Lung microvascular endothelial cell (primary cell): ENCODE measurements at regions not wholly inside any gene's neighbourhood (a gene's known extent, or its start where the extent isn't known, plus 50 kb on each side); places are given as distances from the start of the nearest gene placed in this dataset.

ENCODE experiments used
- DNase-seq, 2 donors: peaks; one replicate each; pipeline versions ENCODE4 v3.0.0 to v3.0.0-alpha.2; 2010; ENCODE audit warnings: low read depth in 2 of 2

DNA sequence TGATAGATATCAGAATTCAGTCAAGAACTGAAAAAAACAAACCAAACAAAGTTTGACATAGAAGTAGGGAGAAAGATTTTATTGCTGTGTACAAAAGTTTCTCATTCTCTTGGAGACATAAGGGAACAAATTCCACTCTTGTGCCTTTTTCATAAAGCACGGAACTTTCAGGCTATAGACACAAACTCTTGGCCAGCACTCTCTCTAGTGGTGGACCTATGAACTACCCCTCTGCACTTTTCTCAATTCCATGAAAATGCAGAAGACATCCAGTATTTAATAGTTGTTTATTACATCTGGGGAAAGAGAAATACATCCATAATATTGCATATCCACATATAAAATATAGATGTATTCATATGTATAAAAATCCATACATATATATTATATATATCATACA lies 291.6 kb upstream of the HS3ST1 start:
- DNase-seq, result peak; percentile 72 to 80

- DNase-seq, result peak in 1 of 2 donors; percentile 50
Measured at GRCh38 chr4:11719879-11720278, 291.2 kb upstream of the HS3ST1 start.

GRCh38 chr4:11715753-11716521 lies 287.2 kb upstream of the HS3ST1 start:
- no peak for DNase-seq

- DNase-seq, result no peak
Measured at GRCh38 chr4:11710453-11711093, 281.9 kb upstream of the HS3ST1 start.

- peak; percentile 7 to 16 for DNase-seq
Measured at GRCh38 chr4:11704186-11704830, 275.6 kb upstream of the HS3ST1 start.

GRCh38 chr4:11702886-11703557 lies 274.3 kb upstream of the HS3ST1 start:
- no peak for DNase-seq

DNA sequence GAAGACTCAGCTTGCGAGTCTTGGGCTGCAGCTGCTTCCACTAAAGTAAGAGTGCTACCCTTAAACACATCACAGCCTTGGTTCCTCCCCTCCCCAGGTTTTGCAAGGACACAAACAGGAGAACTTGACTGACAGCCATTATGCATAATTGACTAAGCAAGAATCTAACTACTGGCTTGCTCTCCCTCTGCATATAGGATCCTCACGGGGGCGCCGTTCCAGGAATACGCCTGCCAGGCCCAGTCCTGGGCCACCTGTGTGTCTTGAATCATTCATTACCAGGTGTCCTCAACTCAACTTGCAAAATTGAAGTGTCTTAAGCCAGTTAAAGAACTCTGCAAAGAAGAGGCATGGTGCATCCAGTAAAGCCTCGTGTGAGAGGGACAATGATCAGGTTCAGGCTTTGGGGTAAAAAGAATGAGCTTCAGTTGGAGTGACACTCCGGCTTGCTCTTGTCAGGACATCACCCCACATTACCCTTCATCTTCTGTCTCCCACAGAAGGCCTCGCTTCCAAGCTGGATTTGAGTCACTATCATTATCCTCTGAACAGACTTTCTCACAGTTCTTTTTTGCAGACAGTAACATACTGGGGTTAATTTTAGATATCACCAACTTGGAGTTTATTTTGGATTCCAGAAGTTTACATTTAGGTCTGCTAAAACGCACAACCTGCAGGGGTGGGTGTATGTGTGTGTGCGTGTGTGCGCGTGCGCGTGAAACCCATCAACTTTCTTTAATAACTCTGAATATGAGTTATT lies 273.5 kb upstream of the HS3ST1 start:
- DNase-seq, result no peak

- peak in 1 of 2 donors; percentile 47 for DNase-seq
Measured at GRCh38 chr4:11700751-11701226, 272.1 kb upstream of the HS3ST1 start.

DNA sequence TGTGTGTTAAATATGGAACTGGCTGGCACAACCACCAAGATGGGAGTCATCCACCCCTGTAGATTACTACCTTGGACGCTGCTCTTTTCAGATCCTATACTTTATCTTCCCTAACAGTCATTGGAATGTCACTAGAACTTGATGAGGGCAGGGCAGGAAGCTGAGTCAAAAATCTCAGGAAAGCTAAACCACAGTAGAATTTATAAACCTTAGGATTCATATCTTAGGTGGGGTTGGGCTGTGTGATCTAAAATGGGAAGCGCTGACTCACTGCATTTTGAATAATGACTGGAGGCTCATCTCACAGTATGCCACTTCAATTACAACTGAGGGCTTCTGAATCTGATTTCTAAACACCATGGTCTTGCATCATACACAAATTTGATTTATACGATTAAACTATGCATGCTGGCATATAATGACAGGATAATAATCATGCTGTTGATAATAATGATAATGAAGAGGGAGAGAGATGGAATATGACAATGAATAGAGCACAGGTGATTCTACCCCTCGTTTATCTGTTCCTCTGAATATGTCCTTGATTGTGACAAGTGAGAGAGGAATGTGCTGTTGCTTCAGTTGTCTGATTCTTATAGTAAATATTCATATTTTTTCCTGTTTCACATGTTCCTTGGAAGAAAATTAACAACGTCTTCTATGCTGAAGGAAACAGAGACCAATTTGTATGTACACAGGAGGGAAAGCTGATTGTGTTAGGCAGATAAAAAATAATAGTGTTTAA lies 270.3 kb upstream of the HS3ST1 start:
- peak; percentile 25 to 89 for DNase-seq

DNA sequence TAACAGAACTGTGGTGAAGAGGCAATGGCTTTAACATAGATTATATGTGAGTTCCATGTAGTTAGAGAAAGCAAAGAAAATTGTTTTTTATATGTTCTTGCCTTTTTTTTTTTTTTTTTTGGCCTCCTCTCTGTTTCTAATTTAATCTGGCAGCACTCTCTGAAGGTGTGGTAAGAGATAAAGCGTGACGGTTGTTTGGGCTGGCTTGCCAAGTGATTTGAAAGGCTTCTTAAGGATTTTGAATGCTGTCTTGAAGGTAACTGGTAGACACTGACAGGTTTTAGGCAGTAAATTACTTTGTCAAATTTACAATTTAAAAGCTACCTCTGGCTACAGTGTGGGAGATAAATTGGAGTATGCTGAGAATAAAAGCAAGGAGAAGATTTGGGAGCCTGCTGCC lies 269.3 kb upstream of the HS3ST1 start:
- no peak for DNase-seq

GRCh38 chr4:11693693-11694092 lies 265.0 kb upstream of the HS3ST1 start:
- no peak for DNase-seq

DNA sequence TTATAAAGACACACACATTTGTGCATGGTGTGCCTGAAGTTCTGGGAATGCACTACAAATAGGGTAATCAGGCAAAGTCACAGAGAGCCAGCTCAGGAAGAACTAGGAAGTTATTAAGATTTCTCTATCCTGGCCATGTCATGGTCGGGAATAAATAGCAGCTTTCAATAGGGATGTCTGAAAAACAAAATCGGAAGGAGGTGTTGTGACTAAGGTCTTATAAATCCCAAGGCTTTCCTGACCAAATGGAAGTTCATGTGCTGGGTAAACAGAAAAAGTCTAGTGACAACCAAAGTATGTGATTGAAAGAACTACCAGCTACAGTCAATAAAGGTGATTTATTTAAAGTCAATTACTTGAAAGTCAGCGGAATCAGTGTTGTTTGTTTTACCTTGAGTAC lies 262.5 kb upstream of the HS3ST1 start:
- peak in 1 of 2 donors; percentile 78 for DNase-seq

GRCh38 chr4:11687727-11688126 lies 259.0 kb upstream of the HS3ST1 start:
- DNase-seq, result no peak

- DNase-seq, result no peak
Measured at GRCh38 chr4:11685481-11685880, 256.8 kb upstream of the HS3ST1 start.

GRCh38 chr4:11675051-11675800 lies 246.5 kb upstream of the HS3ST1 start:
- no peak for DNase-seq

- DNase-seq, result no peak
Measured at GRCh38 chr4:11670304-11670703, 241.6 kb upstream of the HS3ST1 start.

GRCh38 chr4:11669156-11669555 lies 240.5 kb upstream of the HS3ST1 start:
- peak; percentile 37 to 66 for DNase-seq

GRCh38 chr4:11663114-11663513 lies 234.4 kb upstream of the HS3ST1 start:
- DNase-seq, result no peak

GRCh38 chr4:11650801-11651596 lies 222.3 kb upstream of the HS3ST1 start:
- DNase-seq, result peak; percentile 38 to 74
